GM19025 (cell line): ENCODE measurements at regions not wholly inside any gene's neighbourhood (a gene's known extent, or its start where the extent isn't known, plus 50 kb on each side); places are given as distances from the start of the nearest gene placed in this dataset.

Source experiments
- ATAC-seq: cut with Tn5 transposase; IDR thresholded peaks from one replicate; pipeline ENCODE4 v1.9.1; 2021; ENCODE audit warnings: mild to moderate bottlenecking, low read depth, moderate library complexity; ENCODE audit not compliant: unreplicated experiment

DNA sequence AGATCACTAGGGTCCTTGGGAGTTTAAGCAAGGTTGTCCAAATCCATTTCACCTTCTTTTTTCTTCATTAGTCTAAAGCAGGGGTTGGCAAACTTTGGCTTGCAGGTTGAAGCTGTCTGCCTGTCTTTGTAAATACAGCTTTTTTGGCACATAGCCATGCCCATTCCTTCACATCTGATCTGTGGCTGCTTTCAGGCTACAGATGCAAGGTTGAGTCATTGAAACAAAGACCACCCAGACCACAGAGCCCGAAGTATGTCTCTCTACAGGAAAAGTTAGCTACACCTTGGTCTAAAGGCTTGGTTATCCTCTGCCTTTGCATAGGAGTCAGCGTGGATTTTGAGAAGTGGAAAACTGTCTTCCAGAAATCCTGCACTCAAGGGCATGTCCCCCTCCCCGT is 238.1 kb upstream of the STS start:
- ATAC-seq: no peak

DNA sequence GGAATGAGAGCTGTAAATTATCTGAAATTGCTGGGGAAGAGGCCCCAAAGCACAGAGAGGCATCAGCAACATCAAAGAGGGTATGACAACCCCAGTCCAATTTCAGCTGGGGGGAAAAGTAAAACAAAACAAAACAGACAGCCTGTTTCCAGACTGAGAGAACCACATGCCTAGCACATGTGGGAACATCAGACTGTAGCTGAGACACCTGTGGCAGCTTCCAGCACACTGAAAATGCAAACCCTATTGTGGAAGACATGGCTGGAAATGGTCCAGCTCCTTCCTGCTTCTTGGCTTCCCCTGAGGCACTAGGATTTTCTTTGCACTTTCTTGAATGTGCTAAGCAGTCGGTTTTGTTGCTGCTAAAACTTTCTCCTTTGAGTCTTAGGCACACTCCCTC is 240.9 kb upstream of the STS start:
- ATAC-seq: no peak

DNA sequence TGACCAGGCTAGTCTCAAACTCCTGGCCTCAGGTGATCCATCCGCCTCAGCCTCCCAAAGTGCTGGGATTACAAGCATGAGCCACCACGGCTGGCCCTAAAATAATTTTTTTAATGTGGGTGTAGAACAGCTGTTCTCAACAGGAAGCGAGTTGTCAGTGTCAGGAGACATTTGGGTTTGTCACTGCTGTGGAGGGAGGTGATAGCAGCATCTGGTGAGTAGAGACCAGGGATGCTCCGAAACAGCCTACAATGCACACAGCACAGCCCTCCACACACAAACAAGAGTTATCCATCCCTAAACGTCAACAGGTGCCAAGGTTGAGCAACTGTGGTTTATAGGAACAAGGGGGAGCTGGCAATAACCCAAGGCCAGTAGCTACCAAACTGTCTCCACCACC is 243.4 kb upstream of the STS start:
- ATAC-seq: no peak

DNA sequence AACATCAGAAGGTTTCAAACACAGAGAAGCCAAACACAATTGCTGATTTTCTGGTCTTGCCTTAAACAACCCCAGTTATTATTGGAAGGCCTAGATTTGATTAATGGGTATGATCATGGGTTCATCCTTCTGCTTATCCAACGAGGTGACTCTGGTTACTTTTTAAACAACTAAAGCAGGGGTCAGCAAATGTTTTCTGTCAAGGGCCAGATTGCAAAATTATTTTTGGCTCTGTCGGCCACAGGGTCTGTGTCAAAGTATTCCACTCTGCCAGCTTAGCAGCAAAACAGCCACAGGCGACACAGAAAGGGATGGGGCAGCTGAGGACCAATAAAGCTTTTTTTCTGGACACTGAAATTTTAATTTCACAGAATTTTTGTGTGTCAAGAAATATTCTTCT is 249.1 kb upstream of the STS start:
- ATAC-seq: no peak

DNA sequence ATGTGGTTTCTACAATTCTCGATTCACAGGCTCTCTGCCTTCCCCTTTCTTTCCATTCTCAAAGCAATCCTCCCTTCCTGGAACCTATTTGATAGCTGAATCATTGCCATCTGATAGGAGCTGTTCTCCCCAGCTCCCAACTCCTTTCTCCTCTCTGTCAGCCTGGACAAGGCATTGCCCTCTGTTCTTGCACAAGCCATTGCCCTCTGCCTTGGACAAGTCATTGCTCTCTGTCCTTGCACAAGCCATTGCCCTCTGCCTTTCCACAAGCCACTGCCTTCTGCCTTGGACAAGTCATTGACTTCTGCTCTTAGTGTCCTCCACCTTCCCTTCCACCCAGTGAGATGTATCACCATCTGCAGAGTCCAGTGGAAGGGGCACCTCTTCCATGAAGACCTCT is 256.1 kb upstream of the STS start:
- no peak for ATAC-seq

DNA sequence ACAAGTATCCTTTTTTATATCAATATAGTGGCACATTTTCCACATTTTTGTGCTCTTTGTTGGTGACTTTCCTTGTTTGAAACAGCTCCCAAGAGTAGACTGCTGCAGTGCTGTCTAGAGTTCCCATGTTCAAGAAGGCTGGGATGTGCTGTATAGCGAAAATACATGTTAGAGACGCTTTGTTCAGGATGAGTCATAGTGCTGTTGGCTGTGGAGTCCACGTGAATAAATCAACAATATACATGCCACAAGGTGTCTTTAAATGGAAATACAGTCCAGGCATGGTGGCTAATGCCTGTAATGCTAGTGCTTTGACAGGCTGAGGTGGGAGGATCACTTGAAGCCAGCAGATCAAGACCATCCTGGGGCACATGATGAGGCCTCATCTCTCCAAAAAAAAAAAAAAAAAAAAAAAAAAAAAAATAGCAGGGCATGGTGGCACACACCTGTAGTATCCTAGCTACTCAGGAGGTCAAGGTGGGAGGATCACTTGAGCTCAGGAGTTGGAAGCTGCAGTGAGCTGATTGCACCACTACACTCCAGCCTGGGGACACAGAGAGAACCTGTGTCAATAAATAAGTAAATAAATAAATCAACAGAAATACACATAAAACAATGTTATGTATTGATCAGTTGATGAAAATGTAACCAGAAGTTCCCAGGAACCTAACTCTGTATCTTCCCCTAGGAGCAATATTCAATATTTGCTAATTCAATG is 256.8 kb upstream of the STS start:
- ATAC-seq: no peak

DNA sequence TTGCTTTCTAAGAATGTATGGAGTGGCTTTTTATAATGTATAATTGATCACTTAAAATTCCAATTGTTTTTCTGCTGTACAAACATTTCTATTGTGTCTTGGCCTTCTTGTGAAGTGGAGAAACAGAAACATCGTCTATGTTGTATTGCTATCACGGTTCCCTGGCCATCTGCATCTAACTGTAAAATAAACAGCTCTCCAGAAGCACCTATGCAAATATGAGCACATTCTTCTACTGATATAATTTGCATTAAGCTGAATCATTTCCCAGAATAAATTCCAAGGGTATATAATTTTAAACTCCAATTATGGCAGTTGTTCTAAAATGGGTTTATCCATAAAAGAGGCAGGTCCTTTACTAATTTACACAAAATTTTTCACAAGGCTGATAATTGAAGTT is 261.6 kb upstream of the STS start:
- ATAC-seq: no peak

DNA sequence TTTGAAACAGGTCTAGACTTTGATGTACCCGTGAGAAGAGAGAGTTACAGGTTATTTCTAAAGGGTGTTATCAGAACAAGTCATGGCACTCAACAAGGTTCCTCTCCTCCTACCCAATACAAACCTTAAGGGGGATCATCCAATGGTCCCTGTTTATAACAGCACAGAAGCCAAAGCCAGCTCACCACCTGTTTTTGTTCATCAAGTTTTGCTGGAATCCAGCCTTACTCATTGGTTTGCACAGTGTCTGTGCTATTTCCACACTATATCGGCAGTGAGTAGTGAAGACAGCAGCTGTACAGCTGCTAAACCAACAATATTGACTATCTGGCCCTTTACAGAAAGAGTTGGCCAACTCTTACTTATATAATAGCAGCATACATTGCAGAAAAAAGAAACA is 262.1 kb upstream of the STS start:
- no peak for ATAC-seq

DNA sequence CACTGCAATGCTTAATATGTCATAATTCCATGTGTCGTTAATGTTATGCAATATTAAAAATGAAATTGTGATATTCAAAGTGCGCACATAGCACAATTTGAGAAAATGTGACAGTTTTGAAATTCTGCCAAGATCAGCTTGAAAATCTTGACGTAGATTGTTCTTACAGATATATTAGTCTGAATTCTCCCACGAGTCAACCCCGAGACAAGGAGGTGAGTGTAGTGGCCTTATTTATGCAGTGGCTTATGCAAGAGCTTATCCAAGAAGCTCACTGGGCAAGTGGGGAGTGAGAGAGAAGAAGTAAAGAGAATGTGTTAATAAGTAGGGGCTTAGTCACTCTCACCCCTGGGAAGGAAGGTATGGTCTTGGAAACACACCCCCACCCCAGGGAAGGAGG is 286.1 kb upstream of the STS start:
- ATAC-seq: no peak

DNA sequence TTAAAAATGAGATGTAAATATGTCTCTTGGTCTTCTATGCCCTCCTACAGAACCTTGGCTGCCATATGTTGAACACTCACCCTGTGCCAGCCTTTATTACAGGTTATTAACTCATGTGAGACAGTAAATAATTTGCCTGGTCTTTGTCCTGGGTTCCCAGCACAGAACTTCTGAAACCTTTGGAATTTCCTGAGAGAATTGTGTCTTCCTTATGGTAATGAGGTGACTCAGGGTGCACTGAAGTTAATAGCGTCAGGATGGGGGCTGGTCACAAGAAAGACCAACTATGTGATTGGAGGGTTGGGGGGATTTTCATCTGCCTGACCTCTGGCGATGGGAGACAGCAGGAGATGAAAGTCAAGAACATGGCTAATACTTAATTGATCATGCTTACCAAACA is 289.8 kb upstream of the STS start:
- no peak for ATAC-seq

DNA sequence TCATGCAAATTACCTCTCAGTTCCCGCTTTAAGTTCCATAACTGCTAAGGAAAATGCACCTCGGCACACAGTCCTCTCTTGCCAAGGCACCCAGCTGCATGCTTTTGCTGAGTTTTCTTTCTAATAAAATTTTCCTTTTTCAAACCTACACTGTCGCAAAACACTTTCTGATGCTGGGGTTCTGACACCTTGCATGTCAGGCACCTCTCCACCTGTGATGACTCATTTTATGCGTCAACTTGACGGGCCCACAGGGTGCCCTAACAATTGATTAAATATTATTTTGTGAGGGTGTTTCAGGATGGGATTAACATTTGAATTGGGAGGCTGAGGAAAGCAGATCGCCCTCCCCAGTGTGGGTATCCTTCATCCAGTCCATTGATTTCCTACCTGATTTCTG is 291.0 kb upstream of the STS start:
- ATAC-seq: no peak

DNA sequence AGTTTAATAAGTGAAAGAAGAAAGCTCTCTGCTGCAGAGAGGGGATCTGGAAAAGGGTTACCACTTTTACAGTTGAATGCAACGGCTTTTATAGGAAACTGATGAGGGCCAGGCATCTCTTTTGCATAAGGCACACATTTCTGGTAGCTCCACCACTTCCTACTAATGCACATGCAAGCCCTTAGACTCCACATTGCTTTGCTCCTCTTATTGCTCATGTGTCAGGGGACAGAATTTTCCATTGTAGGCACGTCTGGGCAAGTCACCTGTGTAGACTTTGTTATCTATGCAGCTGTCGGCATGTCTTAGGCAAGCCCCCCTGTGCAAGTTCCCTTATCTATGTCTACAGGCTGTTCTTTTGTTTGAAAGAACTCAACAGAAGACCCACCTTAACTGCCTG is 294.6 kb upstream of the STS start:
- no peak for ATAC-seq

DNA sequence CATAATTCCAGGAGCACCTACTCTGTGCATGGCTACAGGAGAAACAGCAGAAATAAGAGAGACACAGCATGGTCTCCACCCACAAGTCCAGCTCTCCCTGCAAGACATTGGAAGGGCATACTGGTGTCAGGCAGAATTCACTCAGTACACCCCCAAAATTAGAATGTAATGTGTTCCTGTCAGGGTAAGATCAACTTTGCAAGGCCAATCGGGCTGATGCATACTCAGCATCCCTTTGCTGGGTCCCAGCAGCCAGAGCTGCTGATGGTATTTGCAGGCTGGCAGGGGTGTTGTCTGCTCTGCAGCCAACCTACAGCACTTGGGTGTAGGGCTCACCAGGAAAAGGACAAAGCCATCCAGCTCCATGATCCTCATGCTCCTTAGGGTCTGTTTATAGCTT is 295.4 kb upstream of the STS start:
- no peak for ATAC-seq

DNA sequence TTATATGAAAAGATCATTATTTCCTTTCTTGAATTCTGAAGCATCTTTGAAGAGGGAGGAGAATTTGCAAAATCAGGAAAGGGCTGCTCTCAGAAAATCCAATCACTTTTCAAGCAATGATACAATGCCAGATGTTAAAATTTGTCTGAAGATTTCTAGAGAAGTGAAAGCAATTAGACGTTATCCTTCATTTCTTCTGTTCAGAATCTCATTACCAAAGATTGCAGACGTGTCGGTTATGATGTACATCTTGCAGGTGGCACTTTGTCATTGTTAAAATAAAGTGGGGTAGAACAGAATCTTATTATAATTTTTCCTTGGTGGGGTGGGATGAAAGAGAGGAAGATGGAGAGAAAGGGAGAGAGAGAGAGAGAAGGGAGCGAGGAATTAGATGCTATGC is 296.4 kb upstream of the STS start:
- ATAC-seq: no peak

DNA sequence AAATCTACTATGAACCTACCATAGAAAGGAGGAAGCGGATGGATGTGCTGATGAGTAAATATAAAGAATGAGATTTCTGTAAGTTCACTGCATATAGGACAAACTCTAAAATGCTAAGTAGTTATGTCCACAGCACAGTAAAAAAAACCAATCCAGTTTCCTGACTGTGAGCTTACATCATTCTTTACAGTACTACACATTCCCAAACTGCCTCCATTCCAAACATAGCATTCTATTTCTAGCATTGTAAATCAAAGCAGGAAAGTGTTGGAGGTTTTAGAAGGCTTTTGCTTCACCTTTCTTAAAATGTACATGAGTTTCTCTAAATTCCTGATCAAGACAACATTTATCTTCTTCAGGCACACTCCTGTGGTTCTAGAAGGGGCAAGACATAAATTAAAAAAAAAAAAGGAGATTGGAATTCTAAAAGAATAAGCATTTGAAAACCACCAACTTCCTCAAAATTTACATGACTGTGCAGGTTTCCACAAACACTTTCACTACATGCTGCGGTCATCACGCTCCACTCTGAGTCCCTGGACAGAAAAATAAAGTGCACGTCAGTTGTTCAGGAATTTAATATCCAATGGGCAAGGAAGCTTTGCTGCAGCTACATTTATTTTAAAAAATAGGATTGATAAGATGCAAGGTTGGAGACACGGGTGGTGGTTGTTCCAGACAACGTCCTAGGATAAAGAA is 297.6 kb upstream of the STS start:
- no peak for ATAC-seq

DNA sequence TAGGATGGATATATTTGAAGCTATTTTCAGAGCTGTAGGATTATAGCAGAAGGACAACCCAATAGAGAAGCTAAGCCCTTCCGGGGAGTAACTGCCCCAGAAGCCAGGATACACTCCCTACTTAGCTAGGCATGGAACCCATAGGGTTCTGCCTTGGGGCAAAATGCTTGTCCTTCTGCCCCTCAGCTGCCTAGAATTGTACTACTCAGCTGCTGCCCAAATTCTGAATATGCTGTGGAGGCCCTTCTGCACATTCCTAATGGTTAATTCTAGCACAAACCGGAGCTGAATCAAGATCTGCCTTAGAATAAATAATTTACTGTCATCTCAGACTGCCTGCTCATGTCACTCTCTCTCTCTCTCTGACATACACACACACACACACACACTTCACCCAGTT is 297.7 kb upstream of the VCX3A start:
- no peak for ATAC-seq

DNA sequence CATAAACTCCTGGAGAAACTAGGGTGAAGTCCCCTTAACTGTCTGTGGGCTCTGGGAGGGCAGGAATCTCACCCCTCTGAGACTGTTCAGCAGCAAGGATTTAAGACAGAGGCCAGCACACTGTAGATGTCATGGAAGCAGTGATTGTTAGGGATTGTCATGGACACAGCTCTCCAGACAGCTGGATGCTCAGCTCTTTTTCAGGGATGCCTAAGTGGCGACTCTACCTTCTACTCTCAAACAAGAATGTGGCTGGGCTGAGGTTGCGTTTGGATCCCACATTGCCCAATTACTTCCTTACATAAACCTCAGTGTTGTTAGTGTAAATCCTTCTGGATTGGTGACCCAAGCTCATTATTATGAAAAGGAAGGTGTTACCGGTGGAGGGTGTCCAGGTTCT is 291.9 kb upstream of the VCX3A start:
- ATAC-seq: no peak

DNA sequence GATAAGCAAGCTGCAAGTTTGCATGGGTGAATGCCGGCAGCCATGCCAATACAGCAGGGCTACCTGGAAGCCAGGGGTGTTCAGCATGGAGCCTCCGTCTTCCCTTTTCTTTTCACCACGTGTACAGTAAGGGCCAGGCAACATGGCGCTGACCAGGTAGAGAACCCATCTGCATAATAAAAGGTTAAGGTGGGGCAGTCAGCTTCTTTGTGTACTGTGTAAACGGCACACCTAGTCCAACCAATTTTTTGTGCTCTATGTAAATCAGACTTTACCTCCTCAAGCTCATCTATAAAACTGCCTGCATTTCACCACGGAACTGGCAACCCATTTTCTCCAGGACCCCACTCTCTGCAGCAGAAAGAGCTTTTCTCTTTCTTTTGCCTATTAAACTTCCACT is 286.8 kb upstream of the VCX3A start:
- no peak for ATAC-seq

DNA sequence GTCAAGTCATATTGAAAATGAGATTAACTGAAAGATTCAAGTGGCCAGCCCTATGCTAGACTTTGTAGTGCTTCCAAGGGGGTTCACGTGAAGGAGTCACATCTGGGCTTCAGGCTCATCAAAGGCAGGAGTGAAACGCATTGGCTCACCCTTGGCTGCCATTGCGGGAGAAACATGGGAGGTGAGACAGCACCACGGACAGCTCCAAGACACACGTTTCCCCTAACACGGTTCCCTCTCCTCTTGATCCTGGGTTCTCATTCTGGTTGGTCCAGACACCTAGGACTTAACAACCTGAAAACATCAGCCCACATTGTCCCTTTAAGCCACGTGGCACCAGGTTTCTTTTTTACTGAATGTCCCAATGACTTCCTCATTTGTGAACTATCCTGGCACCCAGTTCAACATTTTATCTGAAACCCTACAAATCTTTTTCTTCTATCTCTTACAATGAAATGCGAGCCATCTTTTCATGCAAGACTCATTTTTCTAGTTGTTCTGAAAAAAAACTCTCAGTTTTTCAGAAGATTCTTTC is 279.0 kb upstream of the VCX3A start:
- no peak for ATAC-seq

DNA sequence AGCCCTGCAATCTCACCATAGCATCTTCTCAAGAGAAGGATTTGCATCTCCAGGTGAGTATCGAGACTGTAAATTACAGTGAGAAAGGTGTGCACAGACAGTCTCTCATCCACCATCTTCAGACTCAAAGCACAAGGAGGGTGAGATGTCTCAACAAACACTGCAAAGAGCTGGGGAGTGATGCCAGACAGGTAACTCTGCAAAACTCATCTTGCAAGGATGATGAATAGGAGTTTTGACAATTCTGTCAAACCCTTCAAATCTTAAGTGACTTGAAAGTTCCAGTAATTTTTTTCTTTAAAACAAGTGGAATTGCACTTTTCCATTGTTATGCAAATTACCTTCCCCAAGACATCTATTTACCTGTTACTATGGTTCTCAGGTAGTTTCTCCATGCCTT is 277.2 kb upstream of the VCX3A start:
- no peak for ATAC-seq

DNA sequence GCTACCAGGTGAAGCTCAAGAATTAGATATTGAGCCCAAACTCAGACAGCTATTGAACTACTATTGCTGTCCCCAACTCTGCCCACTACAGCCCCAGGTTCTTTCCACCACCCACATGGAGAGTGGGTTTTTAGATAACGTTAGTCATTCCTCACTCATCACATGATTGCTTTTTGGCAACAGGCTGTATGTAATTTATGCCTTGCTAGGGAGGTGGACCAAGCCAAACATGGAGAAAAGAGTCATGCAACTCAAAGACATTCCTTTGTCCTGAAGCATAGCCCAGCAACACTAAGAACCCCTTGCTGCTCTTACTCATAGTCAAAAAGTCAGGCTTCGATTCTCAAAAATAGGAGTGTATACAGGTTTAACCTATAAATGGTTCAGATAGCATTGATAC is 275.9 kb upstream of the VCX3A start:
- no peak for ATAC-seq

DNA sequence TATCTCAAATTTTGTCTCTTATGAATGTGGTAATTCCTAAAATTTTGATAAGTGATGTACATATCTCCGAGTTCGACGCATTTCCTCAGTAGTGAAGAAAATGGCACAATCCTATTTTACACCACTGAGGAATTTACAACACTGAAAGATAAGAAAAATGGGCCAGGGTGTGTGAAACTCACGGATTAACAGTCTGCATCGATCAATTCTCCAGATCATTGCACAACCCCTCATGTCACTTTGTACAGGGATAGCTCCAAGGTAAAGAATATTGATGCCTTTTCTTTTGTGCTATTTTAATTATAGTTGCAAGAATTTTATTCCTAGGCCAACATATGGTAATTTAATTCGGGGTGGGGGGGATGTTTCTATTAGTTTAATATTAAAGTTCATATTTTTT is 268.7 kb upstream of the VCX3A start:
- no peak for ATAC-seq
